Lower leg skin (tissue), 3 donors: ENCODE measurements at regions not wholly inside any gene's neighbourhood (a gene's known extent, or its start where the extent isn't known, plus 50 kb on each side); places are given as distances from the start of the nearest gene placed in this dataset.

ENCODE experiments used
- CTCF ChIP-seq, 3 donors: fragments of 450-650 bp; IDR thresholded peaks; one replicate each; pipeline ENCODE4 v1.5.1; 2016; ENCODE audit warnings: antibody characterized with exemption in 3 of 3, mild to moderate bottlenecking in 3 of 3, moderate library complexity in 2 of 3
- POLR2A ChIP-seq, 2 donors: fragments of 450-650 bp; IDR thresholded peaks; one replicate each; pipeline ENCODE4 v1.6.1; 2016 to 2017; ENCODE audit warnings: antibody characterized with exemption in 2 of 2, mild to moderate bottlenecking in 1 of 2, moderate library complexity in 1 of 2

GRCh38 chrX:16476009-16476408, 173.9 kb upstream of the S100G start:
- TF ChIP-seq CTCF (IDR thresholded peaks at IDR 0.05): no peak
- TF ChIP-seq POLR2A (IDR thresholded peaks at IDR 0.05): no peak
